Lower lobe of right lung (tissue), 2 donors: ENCODE measurements at regions not wholly inside any gene's neighbourhood (a gene's known extent, or its start where the extent isn't known, plus 50 kb on each side); places are given as distances from the start of the nearest gene placed in this dataset.
"Not testable (repeated sequence)": the region's sequence is repeated elsewhere in the genome, so short reads cannot be mapped to it uniquely, and the experiment has no call there.

Experiments used
- ATAC-seq, 2 donors: fragments of 200-7000 bp; cut with Tn5 transposase; one replicate each; pipeline ENCODE4 v1.9.1; 2020 to 2022; ENCODE audit warnings: mild to moderate bottlenecking in 2 of 2, moderate library complexity in 2 of 2
- DNase-seq: peaks from one replicate; pipeline ENCODE4 v3.0.0-alpha.2; 2020
- H3K27ac ChIP-seq: fragments of 200-600 bp; one replicate; pipeline ENCODE4 v1.8.0; 2022
- H3K27me3 ChIP-seq: fragments of 200-600 bp; one replicate; pipeline ENCODE4 v1.8.0; 2022; ENCODE audit warnings: low read depth
- H3K36me3 ChIP-seq: fragments of 200-600 bp; one replicate; pipeline ENCODE4 v1.8.0; 2022; ENCODE audit warnings: mild to moderate bottlenecking
- H3K4me1 ChIP-seq: fragments of 200-600 bp; one replicate; pipeline ENCODE4 v1.8.0; 2022
- H3K4me3 ChIP-seq: fragments of 200-600 bp; one replicate; pipeline ENCODE4 v1.8.0; 2022; ENCODE audit warnings: mild to moderate bottlenecking
- H3K9me3 ChIP-seq: fragments of 200-600 bp; one replicate; pipeline ENCODE4 v1.8.0; 2022
- CTCF ChIP-seq: fragments of 200-600 bp; IDR thresholded peaks from one replicate; pipeline ENCODE4 v1.8.0; 2022; ENCODE audit warnings: antibody characterized with exemption, mild to moderate bottlenecking
- intact Hi-C: fragments of 100-400 bp; cut with DNase I; formaldehyde crosslinking; loops from one replicate; pipeline ENCODE4 v1.11.0; 2022
- donor health status: DM: no; HTN: yes; CAD: no; lungs with severe emphysema.

GRCh38 chr6:134795691-134796090 is 154.2 kb downstream of the ALDH8A1 start:
- no peak overlapping the region for H3K27ac ChIP-seq
- H3K9me3 ChIP-seq, result peaks cover 15% of the 10 kb centered on the region
- DNase-seq, result no peak
- H3K27me3 ChIP-seq, result no peaks in the 10 kb centered on the region
- no peaks in the 10 kb centered on the region for H3K4me1 ChIP-seq
- no peak overlapping the region for H3K4me3 ChIP-seq
- no peak for ATAC-seq
- TF ChIP-seq CTCF, result no peak
- intact Hi-C loops, result no loop called here
- no peaks in the 10 kb centered on the region for H3K36me3 ChIP-seq

- intact Hi-C loops, result no loop called here
- Histone ChIP-seq H3K27ac (no peak overlapping the region), H3K27me3 (no peaks in the 10 kb centered on the region), H3K36me3 (no peaks in the 10 kb centered on the region), H3K4me1 (no peaks in the 10 kb centered on the region), H3K9me3 (peaks cover 18% of the 10 kb centered on the region), H3K4me3 (no peak overlapping the region)
- DNase-seq (no peak), ATAC-seq (no peak)
- no peak for TF ChIP-seq CTCF
These were observed 154.9 kb downstream of the ALDH8A1 start for GRCh38 chr6:134795001-134795400.

GRCh38 chr6:134791243-134791843 is 158.6 kb downstream of the ALDH8A1 start:
- H3K36me3 ChIP-seq, H3K27me3 ChIP-seq, ATAC-seq, H3K4me3 ChIP-seq, H3K27ac ChIP-seq, DNase-seq, intact Hi-C loops, H3K4me1 ChIP-seq: not testable (repeated sequence)
- H3K9me3 ChIP-seq, result peaks cover 18% of the 10 kb centered on the region

- H3K27me3 ChIP-seq, result no peaks in the 10 kb centered on the region
- no peak for ATAC-seq
- H3K9me3 ChIP-seq, result peaks cover 18% of the 10 kb centered on the region
- no peaks in the 10 kb centered on the region for H3K36me3 ChIP-seq
- no peak overlapping the region for H3K27ac ChIP-seq
- no peak for TF ChIP-seq CTCF
- no peak overlapping the region for H3K4me3 ChIP-seq
- no peak for DNase-seq
- H3K4me1 ChIP-seq, result no peaks in the 10 kb centered on the region
- intact Hi-C loops, result no loop called here
These were observed 162.5 kb downstream of the ALDH8A1 start for GRCh38 chr6:134787261-134787877.

GRCh38 chr6:134784336-134784735 is 165.6 kb downstream of the ALDH8A1 start:
- intact Hi-C loops, result no loop called here
- H3K27me3 ChIP-seq, result no peaks in the 10 kb centered on the region
- TF ChIP-seq CTCF, result no peak
- H3K27ac ChIP-seq, result no peak overlapping the region
- H3K4me3 ChIP-seq, result no peak overlapping the region
- H3K4me1 ChIP-seq, result no peaks in the 10 kb centered on the region
- no peak for ATAC-seq
- peaks cover 1% of the 10 kb centered on the region for H3K9me3 ChIP-seq
- H3K36me3 ChIP-seq, result no peaks in the 10 kb centered on the region
- DNase-seq, result no peak

GRCh38 chr6:134778431-134778830 is 171.5 kb downstream of the ALDH8A1 start:
- no peaks in the 10 kb centered on the region for H3K4me1 ChIP-seq

More at GRCh38 chr6:134778431-134778830, 171.5 kb downstream of the ALDH8A1 start:
- ATAC-seq (no peak), DNase-seq (no peak)
- Histone ChIP-seq H3K27me3 (no peaks in the 10 kb centered on the region), H3K9me3 (peaks cover 10% of the 10 kb centered on the region), H3K4me3 (no peak overlapping the region), H3K27ac (no peak overlapping the region), H3K36me3 (no peaks in the 10 kb centered on the region)
- intact Hi-C loops, result no loop called here
- no peak for TF ChIP-seq CTCF
